NOMO-1 treated with DMSO at 0.1 percent for 48 hours (cell line): ENCODE measurements at regions not wholly inside any gene's neighbourhood (a gene's known extent, or its start where the extent isn't known, plus 50 kb on each side); places are given as distances from the start of the nearest gene placed in this dataset.

Experiments
- DNase-seq: peaks from one replicate; lab custom pipeline; 2025; ENCODE audit not compliant: unreplicated experiment; lab: John Stamatoyannopoulos, UW

GRCh38 chr11:131290185-131290584 lies 80.2 kb upstream of the NTM start:
- DNase-seq, result no peak

DNA sequence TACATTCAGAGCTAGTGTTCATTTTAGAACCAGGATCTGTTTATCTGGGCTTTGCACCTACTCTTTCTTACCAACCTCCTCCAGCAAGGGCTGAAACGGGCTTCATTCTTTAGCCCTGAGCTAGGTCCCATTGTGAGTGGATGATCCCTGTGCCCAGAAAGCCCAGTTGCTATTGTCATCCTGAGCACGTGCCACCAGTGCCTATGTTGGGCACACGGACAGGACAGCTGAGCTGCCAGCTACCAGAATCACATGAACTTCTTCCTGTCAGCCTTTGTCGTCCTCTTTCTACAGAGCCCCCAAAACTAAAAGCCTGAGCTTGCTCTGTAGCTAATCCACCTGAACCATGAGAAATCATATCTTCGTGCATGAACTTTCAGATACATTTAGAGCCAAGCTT lies 74.4 kb upstream of the NTM start:
- no peak for DNase-seq

DNA sequence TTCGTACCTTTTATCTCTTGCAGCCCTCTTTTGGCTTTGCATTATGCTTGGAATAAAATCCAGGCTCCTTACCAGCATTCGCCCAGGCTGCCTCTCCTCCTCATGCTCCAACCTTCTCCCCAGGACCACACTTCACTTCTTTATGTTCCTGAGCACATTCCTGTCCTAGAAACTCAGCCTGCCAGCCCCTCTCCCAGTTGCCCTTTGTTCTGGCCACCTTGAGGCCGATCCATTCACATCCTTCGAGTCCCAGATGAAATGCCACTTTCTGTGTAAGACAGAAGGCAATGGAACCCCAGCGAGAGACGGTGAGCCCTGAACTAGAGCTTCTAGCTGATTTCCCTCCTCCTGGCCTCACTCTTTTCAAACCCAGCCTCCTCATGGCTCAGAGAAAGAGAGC lies 73.0 kb upstream of the NTM start:
- no peak for DNase-seq

DNA sequence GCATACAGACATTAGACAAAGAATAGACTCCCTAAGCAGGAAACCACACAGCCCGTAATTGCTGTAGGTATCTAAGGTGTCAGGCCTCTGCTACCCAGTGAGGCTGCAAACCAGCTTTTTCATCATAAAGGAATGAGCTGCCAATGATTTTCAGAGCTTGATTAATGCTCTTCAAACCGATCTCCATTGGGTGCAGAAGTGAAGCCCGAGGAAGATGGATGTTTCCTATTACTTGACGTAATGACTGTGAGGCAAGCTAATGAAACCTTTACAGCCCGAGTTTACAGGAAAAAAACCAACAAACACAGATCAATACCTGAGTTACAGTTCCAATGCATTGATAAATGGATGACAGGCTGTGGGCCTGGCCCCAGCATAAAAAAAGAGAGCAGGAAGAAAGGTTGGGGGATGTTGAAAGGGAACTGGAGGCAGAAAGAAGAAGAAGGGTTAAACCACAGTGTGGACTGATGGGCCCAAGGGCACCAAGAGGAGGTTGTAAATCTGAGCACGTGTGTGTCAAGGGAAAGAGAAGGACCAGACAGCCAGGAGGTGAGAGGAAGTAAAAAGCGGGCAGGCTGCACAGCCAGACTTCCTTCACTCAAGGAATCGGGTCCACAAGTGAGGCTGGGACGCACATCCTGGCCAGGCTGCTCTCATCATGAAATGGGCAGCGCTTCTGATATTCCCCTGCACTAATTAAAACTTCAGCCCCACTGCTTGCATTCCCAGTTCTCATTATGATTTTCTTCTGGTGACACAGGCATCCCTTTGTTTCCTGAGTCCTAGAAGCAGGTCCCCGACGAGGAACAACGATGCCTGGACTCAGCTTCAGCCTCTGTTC lies 70.6 kb upstream of the NTM start:
- DNase-seq, result peak; percentile 74

GRCh38 chr11:131300439-131300717 lies 70.0 kb upstream of the NTM start:
- no peak for DNase-seq

DNA sequence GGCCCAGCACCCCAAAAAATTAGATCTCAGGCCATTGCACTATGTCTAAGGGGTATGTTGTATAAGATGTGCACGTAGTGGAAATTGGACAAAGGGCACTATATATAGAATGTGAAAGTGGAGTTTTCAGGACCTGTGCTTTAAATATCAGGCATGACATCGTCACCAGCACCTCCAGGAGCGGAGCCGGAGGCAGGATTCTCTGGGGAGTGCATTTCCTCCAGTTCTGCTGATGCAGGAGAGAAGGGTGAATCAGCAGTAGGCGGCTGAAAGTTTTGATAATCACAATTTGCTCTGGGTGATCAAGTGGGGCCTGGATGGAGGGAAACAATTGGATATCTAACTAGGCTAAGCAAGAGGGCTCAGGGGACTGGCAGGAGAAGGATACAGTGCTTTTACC lies 69.1 kb upstream of the NTM start:
- no peak for DNase-seq

DNA sequence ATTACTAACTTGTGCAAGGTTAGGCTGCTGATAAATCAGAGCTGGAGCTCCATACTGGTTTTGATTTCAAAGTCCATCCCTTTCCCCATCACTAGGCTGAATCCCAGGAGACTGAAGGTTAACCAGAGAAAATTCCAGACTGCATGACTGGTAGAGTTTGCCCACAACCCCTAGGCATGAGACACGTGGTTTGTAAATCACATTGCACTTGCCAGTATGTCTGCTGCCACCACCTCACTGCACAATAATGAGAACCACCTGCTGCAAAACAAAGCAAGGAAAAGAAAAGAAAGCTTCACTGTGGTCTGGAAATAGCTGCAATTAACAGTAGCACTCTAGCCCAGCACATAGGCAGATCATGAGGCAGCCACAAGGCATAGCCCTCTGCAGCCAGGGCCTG lies 67.6 kb upstream of the NTM start:
- DNase-seq, result no peak

GRCh38 chr11:131303611-131304119 lies 66.8 kb upstream of the NTM start:
- peak; percentile 14 for DNase-seq

GRCh38 chr11:131305005-131305404 lies 65.4 kb upstream of the NTM start:
- no peak for DNase-seq

DNA sequence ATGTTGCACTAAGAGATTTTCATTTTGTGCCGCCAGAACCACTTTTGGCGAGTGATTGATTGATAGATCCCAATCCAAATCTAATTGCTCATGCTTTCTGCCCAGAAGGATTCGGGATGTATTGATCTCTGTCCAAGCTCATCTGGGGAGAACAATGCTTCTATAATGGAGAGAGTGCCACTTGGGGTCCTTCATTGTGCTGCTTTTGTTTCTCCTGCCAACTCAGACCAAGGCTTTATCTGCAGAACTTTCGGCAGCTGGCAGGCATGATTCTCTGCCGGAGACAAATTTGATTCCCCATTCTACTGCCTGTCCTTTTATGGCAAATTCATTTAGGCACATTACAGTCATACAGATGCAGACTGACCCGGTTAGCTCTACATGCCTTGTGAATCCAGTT lies 62.9 kb upstream of the NTM start:
- no peak for DNase-seq

DNA sequence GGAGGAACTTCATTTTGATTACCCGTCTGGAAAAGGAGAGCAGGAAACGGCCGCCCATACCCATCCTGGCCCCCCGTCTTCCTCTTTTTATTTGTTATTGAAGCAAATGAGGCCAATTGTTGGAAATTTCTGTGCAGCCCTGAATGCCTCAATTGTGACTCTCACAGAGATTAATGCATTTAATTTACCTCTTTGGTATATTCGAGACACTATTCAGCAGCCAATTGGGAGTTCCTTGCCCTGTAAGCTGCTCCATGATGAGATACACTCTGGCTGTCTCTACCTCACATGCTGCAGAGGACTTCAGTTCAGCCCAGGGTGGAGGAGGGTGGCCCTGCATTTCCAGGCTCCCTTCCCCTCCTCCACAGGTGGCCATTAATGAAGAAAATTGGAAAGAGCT lies 60.6 kb upstream of the NTM start:
- no peak for DNase-seq

DNA sequence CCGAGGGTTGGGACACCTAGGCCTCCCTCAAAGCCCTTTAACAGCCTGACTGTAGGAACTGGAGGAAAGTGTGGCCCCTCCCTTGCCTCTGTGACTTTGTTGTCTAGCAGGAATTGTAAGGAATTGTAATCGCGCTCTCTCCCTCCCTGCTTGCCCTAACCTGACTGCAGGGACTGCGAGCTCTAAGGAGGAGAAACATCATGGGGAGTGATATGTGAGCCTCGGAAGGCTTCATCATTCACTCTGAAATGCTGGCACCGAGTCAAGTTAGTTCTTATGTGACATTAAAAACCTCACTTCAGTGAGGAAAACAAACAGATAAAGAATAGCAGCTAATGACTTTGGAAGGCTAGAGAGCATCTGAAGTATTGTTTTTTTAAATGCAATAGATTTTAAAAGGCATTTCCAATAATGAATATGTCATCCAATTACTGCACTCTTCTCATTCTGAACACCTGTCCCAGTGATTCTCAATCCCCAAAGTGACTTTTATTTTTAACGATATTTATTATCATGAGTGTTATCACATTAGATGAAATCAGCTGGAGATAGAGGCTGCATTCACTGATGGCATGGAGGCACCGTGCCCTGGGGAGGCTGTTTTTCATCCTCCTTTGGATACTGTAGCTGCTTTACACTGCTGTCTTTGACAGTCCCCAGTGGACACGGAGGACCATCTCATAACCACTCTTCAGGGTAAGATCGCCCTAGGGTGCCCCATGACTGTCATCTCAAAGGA lies 58.5 kb upstream of the NTM start:
- DNase-seq, result no peak
